GM23248 (cell line): ENCODE measurements at regions not wholly inside any gene's neighbourhood (a gene's known extent, or its start where the extent isn't known, plus 50 kb on each side); places are given as distances from the start of the nearest gene placed in this dataset.

Source experiments
- DNase-seq: peaks from one replicate; pipeline ENCODE4 v3.0.0-alpha.2; 2015
- H2AFZ ChIP-seq: fragments of 200-600 bp; sonication (generic); 2 replicates; pipeline ENCODE4 v1.6.1; 2016; ENCODE audit warnings: antibody characterized with exemption
- H3F3A ChIP-seq: fragments of 200-600 bp; sonication (generic); 2 replicates; pipeline ENCODE4 v1.6.1; 2016; ENCODE audit warnings: mild to moderate bottlenecking, antibody characterized with exemption, mixed run types; ENCODE audit not compliant: insufficient read depth
- H3K27ac ChIP-seq: fragments of 200-600 bp; sonication (generic); 2 replicates; pipeline ENCODE4 v1.5.1; 2016; ENCODE audit warnings: mild to moderate bottlenecking
- H3K27me3 ChIP-seq: fragments of 200-600 bp; sonication (generic); replicated peaks from 2 replicates; pipeline ENCODE4 v1.6.1; 2016; ENCODE audit warnings: mild to moderate bottlenecking; ENCODE audit not compliant: insufficient read depth
- H3K36me3 ChIP-seq: fragments of 200-600 bp; sonication (generic); 2 replicates; pipeline ENCODE4 v1.6.1; 2016; ENCODE audit warnings: low read depth, mild to moderate bottlenecking
- H3K4me1 ChIP-seq: fragments of 200-600 bp; sonication (generic); 2 replicates; pipeline ENCODE4 v1.6.1; 2016; ENCODE audit warnings: mild to moderate bottlenecking; ENCODE audit not compliant: insufficient read depth
- H3K4me2 ChIP-seq: fragments of 200-600 bp; sonication (generic); one replicate; pipeline ENCODE4 v1.6.1; 2016; ENCODE audit warnings: mild to moderate bottlenecking; ENCODE audit not compliant: unreplicated experiment
- H3K4me3 ChIP-seq: fragments of 200-600 bp; sonication (generic); 2 replicates; pipeline ENCODE4 v1.5.1; 2016; ENCODE audit warnings: mild to moderate bottlenecking
- H3K79me2 ChIP-seq: fragments of 200-600 bp; sonication (generic); 2 replicates; pipeline ENCODE4 v1.6.1; 2016; ENCODE audit warnings: mild to moderate bottlenecking; ENCODE audit not compliant: insufficient read depth
- H3K9ac ChIP-seq: fragments of 200-600 bp; sonication (generic); 2 replicates; pipeline ENCODE4 v1.6.1; 2016; ENCODE audit warnings: mild to moderate bottlenecking
- H3K9me2 ChIP-seq: fragments of 200-600 bp; sonication (generic); 2 replicates; pipeline ENCODE4 v1.6.1; 2016; ENCODE audit warnings: mixed run types, mild to moderate bottlenecking, moderate library complexity; ENCODE audit not compliant: insufficient read depth
- H3K9me3 ChIP-seq: fragments of 200-600 bp; sonication (generic); one replicate; pipeline ENCODE4 v1.6.1; 2017; ENCODE audit warnings: low read depth
- H4K20me1 ChIP-seq: fragments of 200-600 bp; sonication (generic); 2 replicates; pipeline ENCODE4 v1.6.0; 2016; ENCODE audit not compliant: insufficient read depth
- EZH2 ChIP-seq: fragments of 200-600 bp; sonication (generic); IDR thresholded peaks from 2 replicates; pipeline ENCODE4 v1.6.1; 2018; ENCODE audit warnings: antibody characterized with exemption, mild to moderate bottlenecking; ENCODE audit not compliant: insufficient read depth, poor library complexity, severe bottlenecking
- EZH2phosphoT487 ChIP-seq: fragments of 200-600 bp; sonication (generic); IDR thresholded peaks from 2 replicates; pipeline ENCODE4 v1.6.1; 2018; ENCODE audit warnings: antibody characterized with exemption, moderate library complexity, mild to moderate bottlenecking, low read depth; ENCODE audit not compliant: insufficient read depth
- WGBS, 2 experiments: methylation state at CpG; one replicate each; pipeline ENCODE4 v1.1.6; 2015 to 2017; ENCODE audit warnings: low lambda C conversion rate in 2 of 2, low coverage in 1 of 2; ENCODE audit errors: missing lambda C conversion rate in 2 of 2; 5-methylcytosine and 5-hydroxymethylcytosine counted together
- in situ Hi-C: fragments of 300-500 bp; cut with MboI; formaldehyde crosslinking; loops from 2 replicates; pipeline ENCODE4 v1.15.0; 2020

DNA sequence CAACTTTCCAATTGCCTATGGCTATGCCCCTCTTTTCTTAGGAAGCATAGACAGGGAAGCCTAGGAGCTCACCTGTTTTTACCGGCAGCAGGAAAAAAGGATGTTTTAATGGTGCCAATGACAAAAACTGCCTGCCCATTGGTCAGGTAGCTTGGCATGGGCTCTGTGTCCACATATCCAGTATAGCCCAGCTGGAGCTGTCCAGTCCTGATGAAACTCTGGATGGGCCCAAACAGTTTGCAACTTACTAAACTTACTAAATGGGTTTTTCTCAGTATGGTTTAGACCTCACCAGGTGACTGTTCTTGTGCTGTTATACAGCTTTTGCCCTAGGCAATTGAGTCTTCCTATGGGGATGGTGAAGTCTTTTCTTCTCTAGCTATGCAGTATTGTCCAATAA is 711.2 kb downstream of the AMY1C start:
- no peaks in the 10 kb centered on the region for H3K4me1 ChIP-seq
- no peaks in the 10 kb centered on the region for H3K9me2 ChIP-seq
- no peak overlapping the region for H3K4me3 ChIP-seq
- no peaks in the 10 kb centered on the region for H3K9me3 ChIP-seq
- no peaks in the 10 kb centered on the region for H4K20me1 ChIP-seq
- DNase-seq, result no peak
- in situ Hi-C loops, result no loop called here
- H3K9ac ChIP-seq, result no peak overlapping the region
- no peaks in the 10 kb centered on the region for H3F3A ChIP-seq
- WGBS, 2 experiments, result 68 to 76% methylated on average over 1 of the region's 1 CpG
- H3K36me3 ChIP-seq, result no peaks in the 10 kb centered on the region
- H3K4me2 ChIP-seq, result no peak overlapping the region
- H2AFZ ChIP-seq, result no peak overlapping the region
- H3K27me3 ChIP-seq, result no peaks in the 10 kb centered on the region
- no peaks in the 10 kb centered on the region for H3K79me2 ChIP-seq
- TF ChIP-seq EZH2phosphoT487, result no peak
- TF ChIP-seq EZH2, result no peak
- H3K27ac ChIP-seq, result no peak overlapping the region

DNA sequence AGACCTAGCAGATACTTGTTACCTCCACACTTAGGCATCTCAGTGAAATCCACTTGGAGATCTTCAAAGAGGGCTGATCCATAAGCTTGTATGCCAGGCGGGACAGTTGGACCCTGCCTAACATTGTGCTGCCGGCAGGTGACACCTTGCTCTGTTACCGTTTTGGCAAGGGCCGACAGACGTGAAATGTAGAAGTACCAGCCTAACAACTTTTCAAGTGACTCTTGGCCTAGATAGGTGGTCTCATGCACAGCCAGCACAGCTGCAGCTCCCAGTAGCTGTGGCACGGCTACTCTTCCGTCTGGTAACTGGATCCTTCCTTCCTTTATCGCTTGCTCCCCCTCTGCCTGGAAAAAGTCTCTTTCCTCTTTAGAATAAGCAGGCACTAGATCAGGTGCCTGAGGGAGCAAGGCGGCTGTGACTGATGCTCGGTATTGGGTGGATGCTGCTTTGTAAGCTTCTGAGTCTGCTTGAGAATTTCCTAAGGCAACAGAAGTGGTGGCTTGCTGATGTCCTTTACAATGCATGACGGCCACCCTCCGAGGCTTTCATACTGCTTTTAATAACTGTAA is 713.5 kb downstream of the AMY1C start:
- Histone ChIP-seq H3K4me1 (no peaks in the 10 kb centered on the region), H3K79me2 (no peaks in the 10 kb centered on the region), H3F3A (no peaks in the 10 kb centered on the region), H3K4me3 (no peak overlapping the region), H3K9me3 (no peaks in the 10 kb centered on the region), H2AFZ (no peak overlapping the region), H4K20me1 (no peaks in the 10 kb centered on the region), H3K9ac (no peak overlapping the region), H3K27ac (no peak overlapping the region), H3K36me3 (no peaks in the 10 kb centered on the region), H3K9me2 (no peaks in the 10 kb centered on the region), H3K4me2 (no peak overlapping the region), H3K27me3 (no peaks in the 10 kb centered on the region)
- in situ Hi-C loops, result no loop called here
- no peak for DNase-seq
- TF ChIP-seq EZH2phosphoT487 (no peak), EZH2 (no peak)
- 40 to 54% methylated on average over 12 of the region's 12 CpGs for WGBS, 2 experiments

DNA sequence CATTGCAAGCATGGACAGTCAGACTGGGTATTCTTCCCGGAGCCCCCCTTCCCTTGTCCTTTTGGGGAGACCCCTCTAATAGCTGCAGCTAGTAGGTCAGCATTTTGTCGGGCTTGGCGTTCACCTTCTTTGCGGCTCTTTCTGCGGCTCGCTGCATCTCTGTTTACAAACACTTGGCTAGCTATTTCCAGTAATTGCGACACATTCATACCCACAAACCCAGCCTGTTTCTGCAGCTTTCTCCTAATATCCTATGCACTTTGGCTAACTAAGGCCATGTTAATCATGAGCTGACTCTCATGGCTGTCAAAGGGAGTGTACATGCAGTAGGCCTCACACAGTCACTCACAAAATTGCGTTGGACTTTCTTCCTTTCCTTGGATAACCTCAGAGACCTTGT is 716.4 kb downstream of the AMY1C start:
- H3K9ac ChIP-seq, result no peak overlapping the region
- WGBS, 2 experiments, result 66 to 69% methylated on average over 8 of the region's 8 CpGs
- no peaks in the 10 kb centered on the region for H3K9me2 ChIP-seq
- H3K79me2 ChIP-seq, result no peaks in the 10 kb centered on the region
- H3F3A ChIP-seq, result no peaks in the 10 kb centered on the region
- no peak overlapping the region for H3K4me2 ChIP-seq
- TF ChIP-seq EZH2, result no peak
- no peak for TF ChIP-seq EZH2phosphoT487
- H3K9me3 ChIP-seq, result no peaks in the 10 kb centered on the region
- DNase-seq, result no peak
- no peak overlapping the region for H3K4me3 ChIP-seq
- H3K27ac ChIP-seq, result no peak overlapping the region
- H3K36me3 ChIP-seq, result no peaks in the 10 kb centered on the region
- no peak overlapping the region for H2AFZ ChIP-seq
- no peaks in the 10 kb centered on the region for H3K4me1 ChIP-seq
- H3K27me3 ChIP-seq, result no peaks in the 10 kb centered on the region
- in situ Hi-C loops, result no loop called here
- no peaks in the 10 kb centered on the region for H4K20me1 ChIP-seq

DNA sequence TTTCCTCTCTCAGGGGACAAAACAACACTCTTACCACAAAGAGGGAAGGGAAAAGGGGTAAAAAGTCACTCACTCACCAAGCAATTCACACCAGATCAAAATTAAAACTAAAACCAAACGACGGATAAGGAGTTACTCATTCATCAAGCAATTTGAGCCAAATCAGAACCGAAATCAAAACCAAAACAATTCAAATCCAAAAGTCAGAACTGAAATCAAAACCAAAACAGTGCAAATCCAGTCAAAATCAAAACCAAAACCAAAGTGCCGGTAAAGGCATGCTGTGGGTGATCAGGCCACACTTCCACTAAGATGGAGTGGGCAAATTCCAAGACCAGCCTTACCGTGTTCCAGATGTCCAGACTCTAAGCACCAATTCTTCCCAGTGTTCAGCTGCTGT is 717.9 kb downstream of the AMY1C start:
- H2AFZ ChIP-seq, result no peak overlapping the region
- in situ Hi-C loops, result no loop called here
- H3K79me2 ChIP-seq, result no peaks in the 10 kb centered on the region
- H3K27ac ChIP-seq, result no peak overlapping the region
- no peak for DNase-seq
- no peaks in the 10 kb centered on the region for H3K9me2 ChIP-seq
- WGBS, 2 experiments, result 36 to 41% methylated on average over 5 of the region's 5 CpGs
- H3K4me1 ChIP-seq, result no peaks in the 10 kb centered on the region
- no peaks in the 10 kb centered on the region for H3K9me3 ChIP-seq
- H4K20me1 ChIP-seq, result no peaks in the 10 kb centered on the region
- no peak for TF ChIP-seq EZH2phosphoT487
- H3K27me3 ChIP-seq, result no peaks in the 10 kb centered on the region
- no peak overlapping the region for H3K9ac ChIP-seq
- H3F3A ChIP-seq, result no peaks in the 10 kb centered on the region
- H3K4me3 ChIP-seq, result no peak overlapping the region
- H3K36me3 ChIP-seq, result no peaks in the 10 kb centered on the region
- no peak overlapping the region for H3K4me2 ChIP-seq

DNA sequence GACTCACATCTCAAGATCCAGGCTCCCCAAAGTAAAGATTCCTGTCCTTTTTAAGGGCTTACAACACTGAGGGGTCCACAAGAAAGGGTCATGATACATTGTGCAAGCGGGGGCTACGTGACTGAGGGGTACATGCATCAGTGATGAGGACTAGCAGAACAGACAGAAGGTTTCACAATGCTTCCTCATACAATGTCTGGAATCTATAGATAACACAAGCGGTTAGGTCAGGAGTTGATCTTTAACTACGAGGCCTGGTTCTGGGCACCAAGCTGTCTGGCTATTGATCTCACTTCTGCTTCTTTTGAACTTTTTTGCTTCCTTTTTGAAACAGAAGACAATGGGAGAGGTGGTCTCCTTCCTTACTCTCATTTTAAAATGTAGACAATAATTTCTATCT is 718.6 kb downstream of the AMY1C start:
- H3K4me1 ChIP-seq, result no peaks in the 10 kb centered on the region
- WGBS, 2 experiments, result 18 to 34% methylated on average over 4 of the region's 4 CpGs
- H4K20me1 ChIP-seq, result no peaks in the 10 kb centered on the region
- H3K9me2 ChIP-seq, result no peaks in the 10 kb centered on the region
- H3K9me3 ChIP-seq, result no peaks in the 10 kb centered on the region
- H3K9ac ChIP-seq, result no peak overlapping the region
- no peaks in the 10 kb centered on the region for H3F3A ChIP-seq
- no peak for DNase-seq
- H3K4me3 ChIP-seq, result no peak overlapping the region
- no peak overlapping the region for H3K27ac ChIP-seq
- H3K36me3 ChIP-seq, result no peaks in the 10 kb centered on the region
- in situ Hi-C loops, result no loop called here
- TF ChIP-seq EZH2, result no peak
- no peak for TF ChIP-seq EZH2phosphoT487
- H3K4me2 ChIP-seq, result no peak overlapping the region
- H3K79me2 ChIP-seq, result no peaks in the 10 kb centered on the region
- H3K27me3 ChIP-seq, result no peaks in the 10 kb centered on the region
- no peak overlapping the region for H2AFZ ChIP-seq
